Motor neuron (in vitro differentiated cells): ENCODE measurements at regions not wholly inside any gene's neighbourhood (a gene's known extent, or its start where the extent isn't known, plus 50 kb on each side); places are given as distances from the start of the nearest gene placed in this dataset.
A peak's percentile ranks its signal among the peaks of the same experiment; 100 is the strongest.

Experiments used
- ATAC-seq, 8 experiments: fragments of 200-7000 bp; cut with Tn5 transposase; replicated peaks in 6 of 8; 2 replicates each; pipeline ENCODE4 v1.8.0; 2021; ENCODE audit warnings: mild to moderate bottlenecking in 8 of 8, moderate library complexity in 8 of 8
- H3K27ac ChIP-seq, 2 donors: fragments of 250-450 bp; sonication (Bioruptor Pico); 2 replicates each; pipeline ENCODE4 v1.9.0; 2021; ENCODE audit warnings: antibody characterized with exemption in 2 of 2, mild to moderate bottlenecking in 2 of 2, moderate library complexity in 1 of 2
- H3K4me1 ChIP-seq, 2 donors: fragments of 250-450 bp; sonication (Bioruptor Pico); replicated peaks in 1 of 2; 2 replicates each; pipeline ENCODE4 v1.6.1; 2021; ENCODE audit warnings: antibody characterized with exemption in 2 of 2, mild to moderate bottlenecking in 2 of 2, moderate library complexity in 1 of 2
- H3K4me3 ChIP-seq, 5 donors: fragments of 250-450 bp; sonication (Bioruptor Pico); 2 replicates each; pipeline ENCODE4 v1.9.0; 2021; ENCODE audit warnings: antibody characterized with exemption in 5 of 5, mild to moderate bottlenecking in 5 of 5, moderate library complexity in 4 of 5
- WGBS, 10 experiments: fragments of 450-650 bp; shearing (Covaris generic); methylation state at CpG; one replicate each; pipeline ENCODE4 v1.0.0; 2022; 5-methylcytosine and 5-hydroxymethylcytosine counted together
- in situ Hi-C, 9 experiments: fragments of 400-800 bp; cut with MboI; loops; one replicate each; pipeline ENCODE4 v1.15.0; 2021; ENCODE audit warnings: low sequenced_read_pairs in 9 of 9, low pct_unique_long_range_greater_than_20kb in 2 of 9; ENCODE audit not compliant: unreplicated experiment in 9 of 9

DNA sequence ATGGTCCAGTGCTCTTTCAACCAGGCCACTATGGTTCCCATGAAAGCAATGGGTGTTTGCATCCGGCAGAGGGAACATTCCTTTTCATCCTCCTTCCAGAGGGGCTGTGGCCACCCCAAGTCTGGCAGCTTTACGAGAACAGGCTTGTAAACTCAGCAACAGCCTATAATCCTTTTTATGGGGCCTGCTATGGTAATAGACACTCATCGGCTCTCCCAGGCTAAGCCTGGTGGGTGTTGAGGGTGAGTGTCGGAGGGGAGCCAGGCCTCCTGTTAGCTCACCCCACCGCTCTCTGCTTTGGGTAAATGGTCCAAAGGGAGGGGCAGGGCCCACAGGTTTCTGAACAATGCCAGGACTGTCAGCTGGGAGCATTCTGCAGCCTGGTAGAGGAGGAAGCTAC is 111.6 kb upstream of the CD82 start:
- Histone ChIP-seq H3K4me3 (no peak overlapping the region), H3K4me1 (peaks cover 0 to 3% of the 10 kb centered on the region in 2 donors), H3K27ac (no peak overlapping the region)
- WGBS, 10 experiments = 60 to 88% (median 79%) methylated on average over 1 to 4 of the region's 5 CpGs; no CpG with 5 or more reads in 4 of the 10 experiments
- ATAC-seq = no peak
- in situ Hi-C loops = no loop called here

GRCh38 chr11:44454666-44455065 is 110.8 kb upstream of the CD82 start:
- no peak for ATAC-seq
- Histone ChIP-seq H3K4me3 (no peak overlapping the region), H3K4me1 (peaks cover 0 to 3% of the 10 kb centered on the region in 2 donors), H3K27ac (no peak overlapping the region)
- WGBS, 10 experiments = 64 to 100% (median 81%) methylated on average over 1 to 2 of the region's 4 CpGs; no CpG with 5 or more reads in 7 of the 10 experiments
- in situ Hi-C loops = no loop called here

GRCh38 chr11:44456544-44457300 is 108.7 kb upstream of the CD82 start:
- in situ Hi-C loops = no loop called here
- no peak overlapping the region for H3K27ac ChIP-seq
- peaks cover 0 to 3% of the 10 kb centered on the region in 2 donors for H3K4me1 ChIP-seq
- 13 to 100% (median 48%) methylated on average over 1 to 8 of the region's 11 CpGs; no CpG with 5 or more reads in 2 of the 10 experiments for WGBS, 10 experiments
- ATAC-seq = peak in 3 of 8 experiments; percentile 61 to 68 (median 67)
- no peak overlapping the region for H3K4me3 ChIP-seq

- no peak overlapping the region for H3K4me3 ChIP-seq
- peaks cover 0 to 3% of the 10 kb centered on the region in 2 donors for H3K4me1 ChIP-seq
- no peak overlapping the region for H3K27ac ChIP-seq
- in situ Hi-C loops = no loop called here
- ATAC-seq = no peak
Measured at GRCh38 chr11:44457862-44458261, 107.6 kb upstream of the CD82 start.

DNA sequence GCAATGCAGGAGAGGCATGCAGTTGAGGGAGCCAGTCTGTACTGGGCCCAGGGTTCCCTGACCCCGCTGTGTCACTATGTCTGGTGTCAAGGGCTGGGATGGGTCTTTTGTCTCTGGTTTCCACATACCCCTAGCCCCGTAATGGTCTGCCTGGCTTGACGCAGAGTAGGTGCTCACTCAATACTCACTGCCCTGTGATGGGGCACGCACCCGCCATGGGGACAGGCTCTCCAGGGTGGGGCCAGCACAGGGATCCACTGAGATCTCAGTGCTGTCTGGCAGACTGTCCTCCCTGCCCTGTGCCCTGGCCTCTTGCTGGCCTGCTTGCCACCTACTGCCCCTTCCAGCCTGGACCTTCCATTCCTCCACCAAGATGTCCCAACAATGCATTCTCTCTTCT is 101.7 kb upstream of the CD82 start:
- no peaks in the 10 kb centered on the region for H3K4me1 ChIP-seq
- 80% methylated on average over 1 of the region's 5 CpGs; no CpG with 5 or more reads in 9 of the 10 experiments for WGBS, 10 experiments
- H3K27ac ChIP-seq = no peak overlapping the region
- ATAC-seq = no peak
- H3K4me3 ChIP-seq = no peak overlapping the region
- in situ Hi-C loops = no loop called here

DNA sequence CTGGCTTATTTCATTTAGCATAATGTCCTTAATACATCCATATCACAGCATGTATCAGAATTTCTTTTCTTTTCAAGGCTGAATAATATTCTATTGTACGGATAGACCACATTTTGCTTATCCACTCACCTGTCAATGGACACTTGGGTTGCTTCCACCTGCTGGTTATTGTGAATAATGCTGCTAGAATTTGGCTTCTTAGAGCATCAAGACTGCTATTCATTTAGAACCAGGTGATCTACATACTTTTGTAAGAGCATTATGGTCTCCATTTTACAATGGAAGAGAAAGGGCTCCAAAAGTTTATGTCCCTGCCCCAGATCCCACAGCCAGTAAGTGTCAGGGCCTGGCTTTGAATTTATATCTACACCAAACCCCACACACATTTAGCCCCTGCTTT is 100.7 kb upstream of the CD82 start:
- Histone ChIP-seq H3K4me1 (no peaks in the 10 kb centered on the region), H3K4me3 (no peak overlapping the region), H3K27ac (no peak overlapping the region)
- 14 to 100% (median 71%) methylated on average over 1 of the region's 1 CpG; no CpG with 5 or more reads in 3 of the 10 experiments for WGBS, 10 experiments
- no peak for ATAC-seq
- in situ Hi-C loops = no loop called here

DNA sequence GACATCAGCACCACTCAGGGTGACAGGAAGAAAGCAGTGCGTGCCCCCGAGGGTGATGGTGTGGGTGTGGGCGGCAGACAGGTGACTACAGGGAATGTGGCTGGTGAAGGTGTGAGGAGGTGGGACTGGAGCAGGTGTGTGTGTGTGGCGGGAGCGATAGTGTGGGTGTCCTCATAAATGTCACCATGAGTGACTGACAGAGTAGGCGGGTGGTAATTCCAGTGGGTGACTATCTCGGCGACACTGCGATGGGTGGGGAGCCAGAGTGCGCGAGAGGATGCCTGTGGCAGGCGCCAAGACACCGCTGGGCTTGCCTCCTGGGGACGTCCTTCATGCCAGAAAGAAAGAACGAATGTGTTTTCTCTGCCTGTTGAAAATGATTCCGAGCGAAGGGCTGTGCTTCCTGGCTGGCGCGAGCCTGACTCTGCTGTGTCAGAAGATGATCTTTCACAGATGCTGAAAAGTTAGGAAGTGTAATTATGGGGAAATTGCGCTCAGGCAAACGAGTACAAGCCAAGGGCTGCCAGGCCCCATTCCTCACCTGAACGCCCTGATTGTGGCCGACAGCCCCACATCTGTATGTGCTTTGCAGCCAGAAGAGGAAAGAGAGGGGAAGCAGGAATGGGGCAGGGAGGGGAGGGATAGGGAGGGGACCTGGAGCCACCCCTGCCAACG is 98.8 kb upstream of the CD82 start:
- no peak overlapping the region for H3K27ac ChIP-seq
- 0 to 95% (median 72%) methylated on average over 1 to 14 of the region's 24 CpGs; no CpG with 5 or more reads in 2 of the 10 experiments for WGBS, 10 experiments
- H3K4me1 ChIP-seq = no peaks in the 10 kb centered on the region
- H3K4me3 ChIP-seq = no peak overlapping the region
- peak in 2 of 8 experiments; percentile 21 to 64 for ATAC-seq
- in situ Hi-C loops = no loop called here

GRCh38 chr11:44467413-44467812 is 98.0 kb upstream of the CD82 start:
- in situ Hi-C loops = no loop called here
- H3K4me3 ChIP-seq = no peak overlapping the region
- H3K27ac ChIP-seq = no peak overlapping the region
- no peaks in the 10 kb centered on the region for H3K4me1 ChIP-seq
- ATAC-seq = no peak
- WGBS, 10 experiments = 20 to 80% (median 50%) methylated on average over 1 of the region's 1 CpG; no CpG with 5 or more reads in 7 of the 10 experiments

DNA sequence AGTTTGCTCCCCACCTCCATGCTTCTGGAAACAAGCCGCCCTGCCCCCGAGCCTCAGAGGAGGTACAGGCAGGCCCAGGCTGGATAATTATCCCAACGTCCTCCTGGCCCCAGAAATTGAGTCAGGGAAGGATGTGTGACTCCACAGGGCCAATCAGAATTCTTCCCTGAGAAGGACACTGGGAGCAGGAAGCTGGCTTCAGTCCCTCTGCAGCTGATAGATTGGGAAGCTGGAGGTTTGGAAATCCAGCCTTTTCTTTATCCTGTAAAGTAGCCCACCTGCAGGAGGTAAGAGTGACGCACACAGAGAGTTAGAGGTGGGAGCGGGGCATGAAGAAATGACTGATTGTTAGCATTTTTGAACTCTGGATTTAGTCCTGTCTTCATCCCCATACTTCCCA is 97.5 kb upstream of the CD82 start:
- Histone ChIP-seq H3K27ac (no peak overlapping the region), H3K4me1 (no peaks in the 10 kb centered on the region), H3K4me3 (no peak overlapping the region)
- 0 to 80% (median 50%) methylated on average over 1 to 4 of the region's 5 CpGs; no CpG with 5 or more reads in 4 of the 10 experiments for WGBS, 10 experiments
- in situ Hi-C loops = no loop called here
- no peak for ATAC-seq

- WGBS, 10 experiments = 0 to 86% (median 33%) methylated on average over 1 of the region's 1 CpG; no CpG with 5 or more reads in 5 of the 10 experiments
- Histone ChIP-seq H3K4me3 (no peak overlapping the region), H3K4me1 (no peaks in the 10 kb centered on the region), H3K27ac (no peak overlapping the region)
- no peak for ATAC-seq
- in situ Hi-C loops = no loop called here
Measured at GRCh38 chr11:44468345-44468988, 97.0 kb upstream of the CD82 start.

DNA sequence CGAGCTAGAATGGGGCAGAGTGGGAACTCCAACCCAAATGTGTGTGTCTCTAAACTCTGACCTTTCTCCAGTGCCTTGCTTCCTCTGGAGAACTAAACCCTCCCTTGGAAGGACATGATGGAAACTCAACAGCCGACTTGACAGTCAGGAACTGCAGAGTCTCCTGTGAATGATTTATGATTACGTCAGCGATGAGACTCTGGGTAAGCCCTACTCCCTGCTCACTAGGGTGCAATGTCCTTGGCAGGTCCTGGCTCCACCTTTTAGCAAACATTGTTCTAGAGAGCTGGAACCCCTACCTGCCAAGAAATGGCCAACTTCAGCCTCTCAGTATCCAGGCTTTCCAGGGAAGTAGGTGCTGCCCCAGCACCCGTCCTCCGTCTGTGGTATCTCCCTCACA is 96.1 kb upstream of the CD82 start:
- Histone ChIP-seq H3K27ac (no peak overlapping the region), H3K4me3 (no peak overlapping the region), H3K4me1 (no peaks in the 10 kb centered on the region)
- ATAC-seq = no peak
- WGBS, 10 experiments = 57 to 94% (median 70%) methylated on average over 1 to 4 of the region's 6 CpGs; no CpG with 5 or more reads in 2 of the 10 experiments
- in situ Hi-C loops = no loop called here

DNA sequence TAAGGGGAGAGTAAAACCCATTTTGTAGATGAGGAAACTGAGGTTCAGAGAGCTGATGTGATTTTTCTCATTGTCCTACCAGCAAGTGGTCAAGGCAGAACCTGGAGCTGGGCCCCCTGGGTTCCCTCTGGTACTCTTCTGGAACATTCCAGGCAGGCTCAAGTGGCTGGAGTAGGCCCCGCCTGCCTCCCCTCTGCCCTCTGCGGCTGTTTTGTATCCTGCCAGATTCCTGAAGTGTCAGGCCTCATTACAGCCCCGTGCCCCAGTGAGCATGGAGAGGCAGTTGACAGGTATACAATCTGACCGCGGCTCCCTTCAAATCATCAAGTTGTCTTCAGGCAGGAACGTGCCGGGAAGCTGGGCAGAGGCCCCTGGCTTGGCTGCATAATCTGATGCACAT is 94.6 kb upstream of the CD82 start:
- H3K4me1 ChIP-seq = no peaks in the 10 kb centered on the region
- no peak for ATAC-seq
- in situ Hi-C loops = no loop called here
- 0 to 90% (median 50%) methylated on average over 1 to 7 of the region's 7 CpGs; no CpG with 5 or more reads in 3 of the 10 experiments for WGBS, 10 experiments
- no peak overlapping the region for H3K4me3 ChIP-seq
- H3K27ac ChIP-seq = no peak overlapping the region

GRCh38 chr11:44471603-44472002 is 93.9 kb upstream of the CD82 start:
- no peak for ATAC-seq
- Histone ChIP-seq H3K4me3 (no peak overlapping the region), H3K4me1 (no peaks in the 10 kb centered on the region), H3K27ac (no peak overlapping the region)
- WGBS, 10 experiments = 0 to 83% (median 62%) methylated on average over 1 to 2 of the region's 3 CpGs; no CpG with 5 or more reads in 6 of the 10 experiments
- in situ Hi-C loops = no loop called here
